Mesenchymal stem cell (in vitro differentiated cells and primary cell): ENCODE measurements at regions not wholly inside any gene's neighbourhood (a gene's known extent, or its start where the extent isn't known, plus 50 kb on each side); places are given as distances from the start of the nearest gene placed in this dataset.
A peak's percentile ranks its signal among the peaks of the same experiment; 100 is the strongest.

Experiments used
- DNase-seq: peaks from one replicate; pipeline ENCODE4 v3.0.0-alpha.2; 2013
- H2AFZ ChIP-seq: one replicate; pipeline ENCODE4 v1.6.1; 2013; ENCODE audit warnings: low read depth, mild to moderate bottlenecking, control low read depth, inconsistent platforms, low read length, moderate library complexity
- H2AK5ac ChIP-seq: 2 replicates; pipeline ENCODE4 v1.6.1; 2013; ENCODE audit warnings: low read length, moderate library complexity, mild to moderate bottlenecking, inconsistent platforms; ENCODE audit not compliant: severe bottlenecking
- H2BK120ac ChIP-seq: one replicate; pipeline ENCODE4 v1.6.1; 2013; ENCODE audit warnings: low read depth, mild to moderate bottlenecking, inconsistent platforms, low read length, moderate library complexity
- H2BK12ac ChIP-seq, 2 experiments: one replicate each; pipeline ENCODE4 v1.6.1; 2013; ENCODE audit warnings: inconsistent platforms in 2 of 2, low read length in 2 of 2, mild to moderate bottlenecking in 2 of 2, moderate library complexity in 2 of 2, control low read depth in 1 of 2
- H2BK15ac ChIP-seq: one replicate; pipeline ENCODE4 v1.6.1; 2013; ENCODE audit warnings: mild to moderate bottlenecking, low read depth, inconsistent platforms; ENCODE audit not compliant: poor library complexity, severe bottlenecking
- H2BK5ac ChIP-seq: 2 replicates; pipeline ENCODE4 v1.6.1; 2013; ENCODE audit warnings: low read depth, mild to moderate bottlenecking, low read length, control low read depth, inconsistent platforms; ENCODE audit not compliant: poor library complexity, severe bottlenecking
- H3K14ac ChIP-seq, 2 experiments: one replicate each; pipeline ENCODE4 v1.6.1; 2013; ENCODE audit warnings: inconsistent platforms in 2 of 2, low read length in 2 of 2, control low read depth in 1 of 2, mild to moderate bottlenecking in 1 of 2, moderate library complexity in 1 of 2
- H3K18ac ChIP-seq, 2 experiments: one replicate each; pipeline ENCODE4 v1.6.1; 2013; ENCODE audit warnings: inconsistent platforms in 2 of 2, low read length in 2 of 2, control low read depth in 1 of 2, low read depth in 1 of 2, mild to moderate bottlenecking in 1 of 2
- H3K23ac ChIP-seq, 2 experiments: one replicate each; pipeline ENCODE4 v1.6.1; 2013; ENCODE audit warnings: inconsistent platforms in 2 of 2, low read length in 2 of 2, mild to moderate bottlenecking in 2 of 2, moderate library complexity in 2 of 2, control low read depth in 1 of 2
- H3K27ac ChIP-seq: 2 replicates; pipeline ENCODE4 v1.5.1; 2013; ENCODE audit warnings: mild to moderate bottlenecking, moderate library complexity, low read length, control low read depth, inconsistent platforms; ENCODE audit not compliant: poor library complexity, severe bottlenecking
- H3K27me3 ChIP-seq, 2 experiments: 2 replicates each; pipeline versions ENCODE4 v1.6.1 to v1.7.0; 2013; ENCODE audit warnings: low read length in 2 of 2, mild to moderate bottlenecking in 2 of 2, moderate library complexity in 2 of 2, control low read depth in 1 of 2, inconsistent platforms in 1 of 2; ENCODE audit not compliant: control insufficient read depth in 1 of 2, insufficient read depth in 1 of 2
- H3K36me3 ChIP-seq, 2 experiments: 2 replicates each; pipeline versions ENCODE4 v1.6.1 to v1.7.0; 2013; ENCODE audit warnings: low read length in 2 of 2, control low read depth in 1 of 2, inconsistent platforms in 1 of 2, low read depth in 1 of 2, mild to moderate bottlenecking in 1 of 2; ENCODE audit not compliant: insufficient read depth in 2 of 2, control insufficient read depth in 1 of 2
- H3K4ac ChIP-seq, 2 experiments: one replicate each; pipeline ENCODE4 v1.6.1; 2013; ENCODE audit warnings: inconsistent platforms in 2 of 2, low read length in 2 of 2, mild to moderate bottlenecking in 2 of 2, moderate library complexity in 2 of 2, control low read depth in 1 of 2, low read depth in 1 of 2
- H3K4me1 ChIP-seq: 2 replicates; pipeline ENCODE4 v1.6.1; 2013; ENCODE audit warnings: low read depth, low read length, control low read depth; ENCODE audit not compliant: control insufficient read depth, insufficient read depth
- H3K4me2 ChIP-seq: 2 replicates; pipeline ENCODE4 v1.6.1; 2013; ENCODE audit warnings: low read length, mild to moderate bottlenecking, inconsistent platforms; ENCODE audit not compliant: poor library complexity, severe bottlenecking
- H3K4me3 ChIP-seq, 2 experiments: 2 replicates each; pipeline versions ENCODE4 v1.5.1 to v1.7.0; 2013; ENCODE audit warnings: low read length in 2 of 2, mild to moderate bottlenecking in 2 of 2, control low read depth in 1 of 2, low read depth in 1 of 2; ENCODE audit not compliant: insufficient read depth in 1 of 2
- H3K79me1 ChIP-seq: replicated peaks from 2 replicates; pipeline ENCODE4 v1.6.1; 2013; ENCODE audit warnings: mild to moderate bottlenecking, control low read depth, low read length, inconsistent platforms; ENCODE audit not compliant: poor library complexity, severe bottlenecking
- H3K9ac ChIP-seq: 2 replicates; pipeline ENCODE4 v1.7.0; 2013; ENCODE audit warnings: mild to moderate bottlenecking, low read length, moderate library complexity
- H3K9me3 ChIP-seq: 2 replicates; pipeline ENCODE4 v1.7.0; 2013; ENCODE audit warnings: mild to moderate bottlenecking, low read length; ENCODE audit not compliant: control insufficient read depth
- H4K8ac ChIP-seq: one replicate; pipeline ENCODE4 v1.6.1; 2013; ENCODE audit warnings: inconsistent platforms, mild to moderate bottlenecking, low read length, moderate library complexity
- H4K91ac ChIP-seq: one replicate; pipeline ENCODE4 v1.6.1; 2013; ENCODE audit warnings: mild to moderate bottlenecking, low read length, inconsistent platforms
- WGBS: methylation state at CpG from one replicate; pipeline ENCODE4 v1.1.7; 2013; ENCODE audit warnings: mixed read lengths; 5-methylcytosine and 5-hydroxymethylcytosine counted together

DNA sequence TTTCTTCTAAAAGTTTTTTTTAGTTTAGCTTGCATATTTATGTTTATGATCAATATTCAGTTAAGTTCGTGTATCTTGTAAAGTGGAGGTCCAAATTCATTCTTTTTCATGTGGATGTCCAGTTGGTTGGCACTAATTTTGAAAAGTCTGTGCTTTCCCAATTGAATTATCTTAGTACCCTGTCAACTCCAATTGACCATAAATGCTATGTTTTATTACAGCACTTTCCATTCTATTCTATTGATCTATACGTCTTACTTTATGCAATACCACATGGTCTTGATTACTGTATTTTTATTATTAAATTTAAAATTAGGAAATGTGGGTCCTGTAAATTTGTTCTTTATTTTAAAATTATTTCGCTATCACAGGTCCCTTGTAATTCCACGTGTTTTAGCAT lies 837.6 kb upstream of the SLC10A2 start:
- Histone ChIP-seq H3K4me3 (no peak overlapping the region), H3K9ac (no peak overlapping the region), H2AFZ (no peak overlapping the region), H3K9me3 (no peaks in the 10 kb centered on the region), H3K79me1 (no peaks in the 10 kb centered on the region), H3K27me3 (no peaks in the 10 kb centered on the region), H3K4me2 (no peak overlapping the region), H2BK120ac (no peak overlapping the region), H3K36me3 (no peaks in the 10 kb centered on the region), H3K27ac (no peak overlapping the region), H2BK12ac (no peak overlapping the region), H3K23ac (no peak overlapping the region), H3K18ac (no peak overlapping the region), H3K4ac (no peak overlapping the region), H2BK15ac (no peak overlapping the region), H4K91ac (no peak overlapping the region), H2BK5ac (no peak overlapping the region), H4K8ac (no peak overlapping the region), H2AK5ac (no peak overlapping the region), H3K14ac (no peak overlapping the region), H3K4me1 (no peaks in the 10 kb centered on the region)
- no peak for DNase-seq
- 100% methylated on average over 1 of the region's 4 CpGs for WGBS

DNA sequence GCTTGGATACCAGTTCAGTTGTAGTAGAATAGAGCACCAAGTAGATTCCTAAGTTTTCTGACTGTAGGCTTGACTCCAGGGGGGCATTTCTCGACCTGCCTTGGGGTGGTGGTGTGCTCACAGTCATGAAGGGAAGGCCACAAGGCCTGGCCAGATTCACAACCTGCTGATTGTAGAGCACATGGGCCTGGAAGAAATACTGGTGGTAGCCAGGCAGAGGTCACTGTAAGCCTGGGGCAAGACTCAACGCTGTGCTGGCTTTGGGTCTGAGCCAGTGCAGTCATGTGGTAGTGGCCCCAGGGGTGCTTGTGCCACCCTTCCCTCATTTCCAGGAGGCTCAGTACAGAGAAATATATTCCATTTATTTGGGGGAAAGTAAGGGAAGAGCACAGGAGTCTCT lies 832.3 kb upstream of the SLC10A2 start:
- Histone ChIP-seq H3K4ac (no peak overlapping the region), H3K9me3 (no peaks in the 10 kb centered on the region), H2BK120ac (no peak overlapping the region), H3K14ac (no peak overlapping the region), H4K91ac (no peak overlapping the region), H3K4me1 (no peaks in the 10 kb centered on the region), H3K18ac (no peak overlapping the region), H3K4me2 (no peak overlapping the region), H3K23ac (no peak overlapping the region), H3K9ac (no peak overlapping the region), H3K27ac (no peak overlapping the region), H2BK5ac (no peak overlapping the region), H3K4me3 (no peak overlapping the region), H3K36me3 (no peaks in the 10 kb centered on the region), H2BK12ac (no peak overlapping the region), H2AFZ (no peak overlapping the region), H2AK5ac (peak overlapping the region; percentile 42), H2BK15ac (no peak overlapping the region), H4K8ac (no peak overlapping the region), H3K79me1 (no peaks in the 10 kb centered on the region), H3K27me3 (no peaks in the 10 kb centered on the region)
- no peak for DNase-seq
- WGBS, result 69% methylated on average over 1 of the region's 2 CpGs

DNA sequence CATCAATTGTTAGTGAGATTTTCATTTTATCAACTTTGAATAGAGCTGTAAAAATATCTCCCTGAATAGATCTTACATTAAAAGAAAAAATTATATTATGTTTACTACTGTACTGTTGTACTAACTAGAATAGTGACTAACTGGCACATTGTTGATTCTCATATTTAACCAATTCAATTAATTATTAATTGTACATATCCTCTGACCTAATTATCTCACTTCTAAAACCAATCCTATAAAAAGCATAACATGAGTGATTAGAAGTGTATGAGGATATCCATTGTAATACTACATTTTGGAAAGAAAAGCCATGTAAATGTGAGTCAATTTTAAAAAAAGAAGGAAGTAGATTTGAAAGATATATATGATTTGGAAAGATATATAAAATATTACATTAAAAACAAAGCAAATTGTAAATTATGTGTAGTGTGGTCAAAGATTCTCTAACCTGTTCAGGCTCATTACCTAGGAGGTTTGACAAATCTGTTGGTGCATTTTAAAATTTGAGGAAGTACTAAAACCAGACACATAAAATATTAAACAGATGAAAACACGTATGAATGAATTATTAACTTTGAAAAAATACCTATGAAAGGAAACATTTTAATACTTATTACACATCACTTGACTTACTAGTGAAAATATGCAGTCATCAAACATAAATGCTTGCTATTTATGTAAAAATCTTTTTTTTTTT lies 829.8 kb upstream of the SLC10A2 start:
- Histone ChIP-seq H3K4me1 (no peaks in the 10 kb centered on the region), H3K4me2 (no peak overlapping the region), H2BK120ac (no peak overlapping the region), H2AK5ac (no peak overlapping the region), H3K14ac (no peak overlapping the region), H3K36me3 (no peaks in the 10 kb centered on the region), H3K27ac (peak overlapping the region; percentile 86), H3K4ac (no peak overlapping the region), H3K9me3 (no peaks in the 10 kb centered on the region), H2BK15ac (no peak overlapping the region), H2BK5ac (peak overlapping the region; percentile 86), H4K8ac (no peak overlapping the region), H3K18ac (no peak overlapping the region), H2BK12ac (no peak overlapping the region), H2AFZ (no peak overlapping the region), H3K27me3 (no peaks in the 10 kb centered on the region), H3K23ac (no peak overlapping the region), H4K91ac (no peak overlapping the region), H3K79me1 (no peaks in the 10 kb centered on the region), H3K4me3 (no peak overlapping the region), H3K9ac (no peak overlapping the region)
- WGBS, result no CpG with 5 or more reads among the region's 1 CpG
- no peak for DNase-seq

DNA sequence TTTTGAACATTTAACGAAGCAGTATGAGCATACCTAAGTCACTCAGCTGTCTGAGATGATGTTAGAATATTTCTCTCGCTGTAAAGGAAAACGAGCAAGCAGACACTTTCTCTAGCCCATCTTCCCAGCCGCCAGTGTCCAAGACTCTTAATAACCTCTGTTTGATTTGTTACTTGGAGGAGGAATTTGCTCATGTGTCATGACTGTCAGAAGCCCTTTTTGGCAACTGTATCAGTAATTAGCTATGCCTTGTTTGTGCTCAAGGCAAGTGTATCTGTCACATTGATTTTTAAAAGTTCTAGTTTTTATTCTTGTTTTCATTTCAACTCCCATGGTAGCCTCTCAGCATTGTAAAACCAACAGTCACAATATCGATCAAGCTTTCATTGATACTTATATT lies 828.4 kb upstream of the SLC10A2 start:
- Histone ChIP-seq H3K36me3 (no peaks in the 10 kb centered on the region), H3K9me3 (no peaks in the 10 kb centered on the region), H3K4me3 (no peak overlapping the region), H3K27me3 (no peaks in the 10 kb centered on the region), H3K4ac (no peak overlapping the region), H3K9ac (no peak overlapping the region), H2AK5ac (no peak overlapping the region), H2BK12ac (no peak overlapping the region), H3K4me2 (no peak overlapping the region), H3K23ac (no peak overlapping the region), H2BK120ac (no peak overlapping the region), H4K8ac (no peak overlapping the region), H2AFZ (no peak overlapping the region), H3K27ac (peak overlapping the region; percentile 92), H3K79me1 (no peaks in the 10 kb centered on the region), H3K18ac (no peak overlapping the region), H2BK15ac (no peak overlapping the region), H3K4me1 (no peaks in the 10 kb centered on the region), H3K14ac (no peak overlapping the region), H4K91ac (no peak overlapping the region), H2BK5ac (peak overlapping the region; percentile 76)
- DNase-seq, result no peak
- 90% methylated on average over 3 of the region's 5 CpGs for WGBS
